Adipocyte (in vitro differentiated cells): ENCODE measurements at regions not wholly inside any gene's neighbourhood (a gene's known extent, or its start where the extent isn't known, plus 50 kb on each side); places are given as distances from the start of the nearest gene placed in this dataset.

Experiments
- DNase-seq: peaks from one replicate; pipeline ENCODE4 v3.0.0-alpha.2; 2015; ENCODE audit warnings: low read depth
- H3K27me3 ChIP-seq: replicated peaks from 2 replicates; pipeline ENCODE4 v1.7.0; 2013; ENCODE audit warnings: mild to moderate bottlenecking, low read length, moderate library complexity; ENCODE audit not compliant: control insufficient read depth, insufficient read depth
- H3K36me3 ChIP-seq: 2 replicates; pipeline ENCODE4 v1.7.0; 2013; ENCODE audit warnings: low read length, mild to moderate bottlenecking, moderate library complexity; ENCODE audit not compliant: control insufficient read depth, insufficient read depth, severe bottlenecking
- H3K4me1 ChIP-seq: 2 replicates; pipeline ENCODE4 v1.7.0; 2013; ENCODE audit warnings: mild to moderate bottlenecking, low read length, moderate library complexity; ENCODE audit not compliant: control insufficient read depth, insufficient read depth
- H3K4me3 ChIP-seq: 2 replicates; pipeline ENCODE4 v1.7.0; 2013; ENCODE audit warnings: mild to moderate bottlenecking, low read length, moderate library complexity
- H3K9ac ChIP-seq: 2 replicates; pipeline ENCODE4 v1.7.0; 2013; ENCODE audit warnings: mild to moderate bottlenecking, low read length, moderate library complexity
- H3K9me3 ChIP-seq: 2 replicates; pipeline ENCODE4 v1.7.0; 2013; ENCODE audit warnings: mild to moderate bottlenecking, low read length, moderate library complexity; ENCODE audit not compliant: control insufficient read depth

DNA sequence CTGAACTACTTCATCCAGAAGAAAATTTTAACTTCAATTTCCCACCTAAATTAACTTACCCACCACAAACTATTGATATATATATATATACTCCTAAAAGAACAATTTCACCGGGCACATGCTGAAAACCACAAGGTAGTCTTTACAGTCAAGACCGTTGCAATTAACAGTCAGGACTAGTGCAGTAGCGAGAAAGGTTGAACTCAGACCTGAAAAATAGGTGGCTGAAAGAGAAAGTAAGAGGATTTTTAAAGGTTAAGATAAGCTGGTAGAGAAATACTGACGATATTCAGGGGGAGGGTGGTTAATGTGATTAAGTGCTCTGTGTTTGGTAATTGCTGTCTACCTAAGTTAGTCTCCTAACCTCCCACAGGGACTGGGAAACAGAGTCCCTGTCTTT, 1153.5 kb upstream of the TMPRSS15 start:
- Histone ChIP-seq H3K27me3 (no peaks in the 10 kb centered on the region), H3K9me3 (peaks cover 2% of the 10 kb centered on the region), H3K36me3 (no peaks in the 10 kb centered on the region), H3K4me3 (no peak overlapping the region), H3K4me1 (no peaks in the 10 kb centered on the region), H3K9ac (no peak overlapping the region)
- DNase-seq, result no peak

DNA sequence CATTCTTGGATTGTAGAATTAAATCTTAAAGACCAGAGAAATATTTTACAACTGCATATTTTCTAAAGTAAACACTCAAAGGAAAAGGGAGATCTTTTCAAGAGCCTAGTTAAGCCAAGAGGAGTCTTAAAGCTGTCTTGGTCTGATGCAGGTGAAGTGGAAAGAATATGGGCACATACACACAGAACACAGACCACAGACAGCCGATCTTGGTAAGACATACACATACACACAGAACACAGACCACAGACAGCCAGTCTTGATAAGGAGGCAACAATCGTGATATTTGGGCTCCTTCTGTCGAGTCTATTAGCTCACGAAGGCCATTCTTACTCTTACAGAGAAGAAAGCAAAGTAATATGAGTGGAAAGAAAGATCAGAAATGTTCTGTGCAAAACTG, 1153.9 kb upstream of the TMPRSS15 start:
- Histone ChIP-seq H3K27me3 (no peaks in the 10 kb centered on the region), H3K4me3 (no peak overlapping the region), H3K9ac (no peak overlapping the region), H3K4me1 (no peaks in the 10 kb centered on the region), H3K9me3 (no peaks in the 10 kb centered on the region), H3K36me3 (no peaks in the 10 kb centered on the region)
- DNase-seq, result no peak

DNA sequence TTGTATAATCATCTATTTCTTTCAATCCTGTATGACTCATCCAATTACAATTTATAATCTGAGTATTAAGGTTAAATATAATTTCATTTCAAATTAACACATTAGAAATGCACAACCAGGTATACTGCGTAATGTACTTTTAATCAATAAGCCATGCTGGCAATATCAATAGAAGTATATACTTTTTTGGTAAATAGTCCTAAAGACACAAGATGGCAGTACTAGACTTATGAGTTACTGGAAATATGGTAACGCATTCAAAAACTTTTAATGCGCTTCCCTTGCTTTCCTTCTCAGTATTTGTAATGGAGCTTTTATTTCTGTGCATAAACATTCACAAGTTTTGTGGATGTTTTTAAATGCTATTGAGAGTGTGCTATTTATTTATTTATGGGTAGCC, 1162.0 kb upstream of the TMPRSS15 start:
- no peaks in the 10 kb centered on the region for H3K9me3 ChIP-seq
- H3K4me3 ChIP-seq, result no peak overlapping the region
- H3K4me1 ChIP-seq, result no peaks in the 10 kb centered on the region
- H3K9ac ChIP-seq, result no peak overlapping the region
- DNase-seq, result no peak
- no peaks in the 10 kb centered on the region for H3K27me3 ChIP-seq
- no peaks in the 10 kb centered on the region for H3K36me3 ChIP-seq

DNA sequence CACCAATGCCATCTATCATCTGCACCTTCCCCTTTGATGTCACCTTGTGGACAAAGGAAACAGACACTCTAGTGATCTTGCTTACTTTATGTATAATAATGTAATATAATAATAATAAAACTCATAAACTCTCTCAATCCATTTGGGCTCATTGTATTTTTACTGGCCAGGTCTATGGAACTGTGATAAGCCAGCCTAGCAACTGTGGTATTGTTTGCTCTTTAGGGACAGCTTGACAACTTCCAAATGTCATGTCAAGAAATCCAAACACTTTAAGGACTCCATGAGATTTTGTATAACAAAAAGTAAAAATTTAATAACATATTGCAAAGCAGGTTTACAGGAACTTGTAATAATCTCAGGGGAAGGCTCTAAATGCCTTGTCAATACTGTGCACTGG, 1163.4 kb upstream of the TMPRSS15 start:
- no peaks in the 10 kb centered on the region for H3K9me3 ChIP-seq
- no peak for DNase-seq
- no peaks in the 10 kb centered on the region for H3K27me3 ChIP-seq
- H3K36me3 ChIP-seq, result no peaks in the 10 kb centered on the region
- H3K4me3 ChIP-seq, result no peak overlapping the region
- H3K4me1 ChIP-seq, result no peaks in the 10 kb centered on the region
- no peak overlapping the region for H3K9ac ChIP-seq

DNA sequence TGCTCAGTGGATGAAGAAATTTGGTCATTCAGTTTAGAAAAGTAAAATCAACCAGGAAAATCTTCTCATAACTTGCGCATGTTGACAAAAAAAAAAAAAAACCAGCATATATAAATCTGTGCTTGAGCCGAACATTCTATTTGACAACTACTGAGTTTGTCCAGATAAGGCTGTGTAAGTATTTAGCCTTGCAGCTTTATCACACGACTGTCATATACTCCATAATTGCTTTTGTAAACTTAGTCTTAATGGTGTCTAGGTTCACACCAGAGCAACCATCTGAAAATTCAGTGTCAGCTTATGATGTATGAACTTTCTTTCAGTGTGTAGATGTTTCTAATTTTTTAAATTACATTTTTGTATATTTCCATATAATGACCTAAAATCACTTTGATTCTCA, 1173.8 kb upstream of the TMPRSS15 start:
- H3K27me3 ChIP-seq, result no peaks in the 10 kb centered on the region
- DNase-seq, result no peak
- H3K4me3 ChIP-seq, result no peak overlapping the region
- H3K9me3 ChIP-seq, result no peaks in the 10 kb centered on the region
- H3K36me3 ChIP-seq, result no peaks in the 10 kb centered on the region
- H3K9ac ChIP-seq, result no peak overlapping the region
- no peaks in the 10 kb centered on the region for H3K4me1 ChIP-seq

DNA sequence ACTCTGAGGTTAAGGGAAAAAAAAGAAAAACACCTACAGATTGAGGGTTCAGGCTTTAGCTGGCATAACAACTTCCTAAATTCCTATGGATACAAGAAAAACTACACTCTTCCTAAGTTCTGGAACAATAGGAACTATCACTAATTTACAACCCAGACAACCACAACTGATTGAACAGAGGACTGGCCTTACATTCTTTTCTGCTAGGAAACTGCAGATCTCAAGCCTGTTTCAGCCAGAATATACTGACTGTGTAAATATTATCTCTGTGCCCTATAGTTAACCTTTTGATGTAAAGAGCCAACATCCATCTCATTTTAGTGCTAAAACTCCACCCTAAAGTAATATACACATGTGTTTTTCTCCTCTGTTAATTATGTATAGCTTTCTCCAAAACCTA, 1186.5 kb upstream of the TMPRSS15 start:
- no peaks in the 10 kb centered on the region for H3K9me3 ChIP-seq
- H3K36me3 ChIP-seq, result no peaks in the 10 kb centered on the region
- DNase-seq, result no peak
- H3K4me3 ChIP-seq, result no peak overlapping the region
- H3K27me3 ChIP-seq, result no peaks in the 10 kb centered on the region
- H3K4me1 ChIP-seq, result no peaks in the 10 kb centered on the region
- no peak overlapping the region for H3K9ac ChIP-seq

DNA sequence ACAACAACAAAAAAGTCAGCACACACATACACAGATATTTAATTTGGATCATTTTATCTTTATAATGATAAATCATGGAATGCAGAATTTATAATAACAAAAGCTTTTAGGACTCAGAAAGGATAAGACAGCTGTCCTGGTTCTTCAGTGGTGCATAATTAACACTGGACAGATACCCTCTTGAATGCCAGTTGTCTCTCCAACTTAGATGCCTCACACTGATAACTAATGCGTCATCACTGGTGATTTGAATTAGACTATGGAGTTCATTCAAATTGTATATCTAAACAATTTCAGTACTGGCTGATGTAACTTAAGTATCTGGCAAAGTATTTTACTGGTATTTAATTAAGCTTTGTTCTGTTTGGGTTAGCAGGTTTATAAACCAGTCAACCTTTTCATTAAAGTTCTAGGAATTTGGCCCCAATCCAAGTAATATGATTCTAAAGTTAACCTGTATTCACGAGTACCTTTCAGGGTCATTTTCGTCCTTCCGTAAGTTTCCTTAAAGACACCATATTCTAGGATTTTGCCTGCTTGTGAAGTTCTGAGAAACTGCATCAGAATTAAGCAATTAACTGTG, 1199.5 kb upstream of the TMPRSS15 start:
- DNase-seq, result no peak
- H3K4me3 ChIP-seq, result no peak overlapping the region
- H3K27me3 ChIP-seq, result no peaks in the 10 kb centered on the region
- no peaks in the 10 kb centered on the region for H3K9me3 ChIP-seq
- H3K4me1 ChIP-seq, result no peaks in the 10 kb centered on the region
- H3K36me3 ChIP-seq, result no peaks in the 10 kb centered on the region
- no peak overlapping the region for H3K9ac ChIP-seq

DNA sequence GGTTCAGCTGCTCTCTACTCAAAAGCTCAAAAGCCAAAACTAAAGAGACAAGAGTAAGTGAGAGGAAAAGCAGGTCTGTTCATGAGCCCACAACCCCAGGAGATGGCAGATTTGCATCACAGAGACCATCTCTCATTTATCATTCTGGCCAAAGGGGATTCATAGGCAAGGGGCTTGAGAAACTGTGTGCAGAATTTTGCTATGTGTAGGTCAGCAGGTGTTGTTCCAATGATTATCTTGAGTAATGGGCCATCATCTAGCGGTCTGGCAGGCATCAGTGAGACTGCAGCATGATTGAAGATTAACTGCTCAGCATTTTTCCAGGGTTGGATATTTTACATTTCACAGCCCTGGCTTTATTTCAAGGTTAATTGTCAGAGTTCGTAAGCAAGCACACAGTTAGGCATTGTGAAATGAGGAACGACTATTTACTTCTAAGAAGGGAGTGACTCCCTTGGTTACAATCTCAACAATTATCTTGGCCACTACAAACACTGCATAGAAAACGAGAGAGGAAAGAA, 1204.6 kb upstream of the TMPRSS15 start:
- no peak for DNase-seq
- Histone ChIP-seq H3K4me3 (no peak overlapping the region), H3K27me3 (no peaks in the 10 kb centered on the region), H3K36me3 (no peaks in the 10 kb centered on the region), H3K9ac (no peak overlapping the region), H3K4me1 (no peaks in the 10 kb centered on the region), H3K9me3 (no peaks in the 10 kb centered on the region)

DNA sequence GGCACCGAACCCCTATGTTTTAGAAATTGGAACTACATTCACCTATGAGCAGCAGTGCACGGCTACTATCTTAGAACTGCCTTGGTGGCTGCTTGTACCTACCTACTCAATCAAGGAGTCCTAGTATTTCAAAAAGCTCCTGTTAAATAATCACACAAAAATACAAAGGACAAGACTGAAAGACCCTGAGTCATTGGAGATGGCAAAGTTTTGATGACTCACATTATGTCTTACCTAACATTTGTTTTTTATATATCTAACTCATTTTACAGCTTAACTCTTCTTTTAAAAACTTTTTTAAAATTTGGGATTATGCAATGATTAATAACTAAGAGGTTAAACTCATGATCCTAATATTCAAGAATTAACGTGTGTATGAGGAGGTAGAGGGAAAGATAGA, 1206.0 kb upstream of the TMPRSS15 start:
- Histone ChIP-seq H3K27me3 (no peaks in the 10 kb centered on the region), H3K4me1 (no peaks in the 10 kb centered on the region), H3K4me3 (no peak overlapping the region), H3K9ac (no peak overlapping the region), H3K9me3 (no peaks in the 10 kb centered on the region), H3K36me3 (no peaks in the 10 kb centered on the region)
- no peak for DNase-seq

DNA sequence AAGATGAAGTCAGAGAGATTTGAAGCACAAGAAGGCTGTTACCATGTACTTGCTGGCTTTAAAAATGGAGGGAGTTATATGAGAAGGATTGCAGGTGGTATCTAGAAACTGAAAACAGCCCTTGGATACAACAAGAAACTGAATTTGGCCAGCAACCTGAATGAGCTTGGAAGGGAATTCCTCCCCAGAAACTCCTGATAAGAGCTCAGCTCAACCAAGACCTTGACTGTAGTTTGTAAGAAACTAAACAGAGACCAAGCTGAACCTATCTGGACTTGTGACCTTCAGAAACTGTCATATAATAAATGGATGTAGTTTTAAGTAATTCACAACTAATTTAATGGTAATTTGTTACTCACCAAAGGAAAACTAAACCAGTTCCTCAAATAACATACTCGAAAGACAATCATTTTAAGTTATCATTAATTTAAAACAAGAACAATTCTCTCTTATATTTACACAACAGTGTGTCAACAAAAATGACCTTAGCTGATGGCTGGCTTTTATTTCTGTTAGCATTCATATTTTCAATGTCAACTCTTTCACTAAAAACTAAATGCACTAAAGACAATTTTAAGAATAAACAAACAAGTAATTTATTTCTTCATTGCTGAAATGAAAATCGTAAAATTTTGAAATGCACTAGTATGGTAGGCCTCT, 1218.4 kb upstream of the TMPRSS15 start:
- DNase-seq, result no peak
- no peaks in the 10 kb centered on the region for H3K4me1 ChIP-seq

DNA sequence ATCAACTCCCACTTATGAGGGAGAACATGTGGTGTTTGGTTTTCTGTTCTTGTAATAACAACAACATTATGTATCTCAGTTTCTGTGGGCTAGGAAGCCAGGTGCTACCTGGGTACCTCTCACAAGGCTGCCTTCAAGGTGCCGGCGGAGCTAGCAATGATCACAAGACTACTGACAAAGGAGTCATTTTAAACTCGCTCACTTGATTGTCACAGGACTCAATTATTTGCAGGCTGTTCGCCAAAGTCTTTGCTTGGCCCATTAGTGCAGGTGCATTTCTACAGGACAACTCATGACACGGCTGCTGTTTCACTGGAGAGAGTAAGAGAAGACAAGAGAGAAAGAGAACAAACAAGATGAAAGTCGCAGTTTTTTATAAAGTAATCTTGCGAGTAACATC, 1237.4 kb upstream of the TMPRSS15 start:
- H3K4me1 ChIP-seq, result no peaks in the 10 kb centered on the region
- no peaks in the 10 kb centered on the region for H3K27me3 ChIP-seq
- no peak overlapping the region for H3K9ac ChIP-seq
- no peaks in the 10 kb centered on the region for H3K9me3 ChIP-seq
- H3K4me3 ChIP-seq, result no peak overlapping the region
- no peak for DNase-seq
- H3K36me3 ChIP-seq, result no peaks in the 10 kb centered on the region

More for the DNA sequence above, 1218.4 kb upstream of the TMPRSS15 start:
- Histone ChIP-seq H3K9ac (no peak overlapping the region), H3K9me3 (no peaks in the 10 kb centered on the region), H3K36me3 (no peaks in the 10 kb centered on the region), H3K27me3 (no peaks in the 10 kb centered on the region), H3K4me3 (no peak overlapping the region)

DNA sequence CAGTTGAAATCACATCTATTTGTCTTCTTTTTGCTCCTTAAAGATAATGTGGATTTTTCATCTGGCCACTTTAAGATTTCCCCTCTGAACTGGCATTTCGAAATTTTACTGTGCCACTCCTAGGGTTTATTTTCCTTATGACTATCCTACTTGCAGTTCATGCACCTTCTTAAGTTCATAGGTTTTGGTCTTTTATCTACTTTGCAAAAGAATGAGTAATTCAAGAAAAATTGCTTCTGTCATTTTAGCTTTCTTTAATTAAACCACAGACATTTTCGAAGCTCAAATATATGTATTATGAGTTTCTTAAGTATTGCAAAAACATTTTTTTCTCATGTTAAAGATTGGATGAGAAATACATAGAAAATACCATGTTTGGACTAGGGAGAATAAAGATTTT, 1244.8 kb upstream of the TMPRSS15 start:
- no peak for DNase-seq
- Histone ChIP-seq H3K27me3 (no peaks in the 10 kb centered on the region), H3K4me1 (no peaks in the 10 kb centered on the region), H3K36me3 (no peaks in the 10 kb centered on the region), H3K4me3 (no peak overlapping the region), H3K9ac (no peak overlapping the region), H3K9me3 (no peaks in the 10 kb centered on the region)
